ENCODE measurements at regions not wholly inside any gene's neighbourhood (a gene's known extent, or its start where the extent isn't known, plus 50 kb on each side); places are given as distances from the start of the nearest gene placed in this dataset.

GRCh38 chr11:110032259-110032658 is 60.9 kb upstream of the ZC3H12C start:
- Mint-ChIP-seq H3K4me3 (ENCODE audit: unreplicated experiment) (no peak overlapping the region), H3K27me3 (ENCODE audit: unreplicated experiment) (no peaks in the 10 kb centered on the region), H3K36me3 (ENCODE audit: unreplicated experiment) (no peaks in the 10 kb centered on the region), H3K27ac (ENCODE audit: unreplicated experiment) (no peak overlapping the region), H3K9me3 (ENCODE audit: unreplicated experiment) (no peaks in the 10 kb centered on the region), H3K4me1 (ENCODE audit: unreplicated experiment) (no peaks in the 10 kb centered on the region)
- DNase-seq (ENCODE audit: extremely low spot score, unreplicated experiment), result no peak
- no peak for TF ChIP-seq CTCF (IDR thresholded peaks at IDR 0.05)

GRCh38 chr11:110032957-110033570 is 60.1 kb upstream of the ZC3H12C start:
- H3K4me3 Mint-ChIP-seq (ENCODE audit: unreplicated experiment), result no peak overlapping the region
- no peaks in the 10 kb centered on the region for H3K36me3 Mint-ChIP-seq (ENCODE audit: unreplicated experiment)
- H3K9me3 Mint-ChIP-seq (ENCODE audit: unreplicated experiment), result no peaks in the 10 kb centered on the region
- no peaks in the 10 kb centered on the region for H3K4me1 Mint-ChIP-seq (ENCODE audit: unreplicated experiment)
- no peak for TF ChIP-seq CTCF (IDR thresholded peaks at IDR 0.05)
- no peak overlapping the region for H3K27ac Mint-ChIP-seq (ENCODE audit: unreplicated experiment)
- DNase-seq (ENCODE audit: extremely low spot score, unreplicated experiment), result no peak
- H3K27me3 Mint-ChIP-seq (ENCODE audit: unreplicated experiment), result no peaks in the 10 kb centered on the region

GRCh38 chr11:110034806-110035205 is 58.4 kb upstream of the ZC3H12C start:
- Mint-ChIP-seq H3K27ac (ENCODE audit: unreplicated experiment) (no peak overlapping the region), H3K9me3 (ENCODE audit: unreplicated experiment) (no peaks in the 10 kb centered on the region), H3K36me3 (ENCODE audit: unreplicated experiment) (no peaks in the 10 kb centered on the region), H3K27me3 (ENCODE audit: unreplicated experiment) (no peaks in the 10 kb centered on the region), H3K4me1 (ENCODE audit: unreplicated experiment) (no peaks in the 10 kb centered on the region), H3K4me3 (ENCODE audit: unreplicated experiment) (no peak overlapping the region)
- no peak for TF ChIP-seq CTCF (IDR thresholded peaks at IDR 0.05)
- no peak for DNase-seq (ENCODE audit: extremely low spot score, unreplicated experiment)

GRCh38 chr11:110035357-110035756 is 57.8 kb upstream of the ZC3H12C start:
- no peaks in the 10 kb centered on the region for H3K9me3 Mint-ChIP-seq (ENCODE audit: unreplicated experiment)
- no peak overlapping the region for H3K4me3 Mint-ChIP-seq (ENCODE audit: unreplicated experiment)
- no peaks in the 10 kb centered on the region for H3K36me3 Mint-ChIP-seq (ENCODE audit: unreplicated experiment)
- DNase-seq (ENCODE audit: extremely low spot score, unreplicated experiment), result no peak
- no peak for TF ChIP-seq CTCF (IDR thresholded peaks at IDR 0.05)
- H3K27me3 Mint-ChIP-seq (ENCODE audit: unreplicated experiment), result no peaks in the 10 kb centered on the region
- H3K4me1 Mint-ChIP-seq (ENCODE audit: unreplicated experiment), result no peaks in the 10 kb centered on the region
- H3K27ac Mint-ChIP-seq (ENCODE audit: unreplicated experiment), result no peak overlapping the region

GRCh38 chr11:110038201-110038600 is 55.0 kb upstream of the ZC3H12C start:
- Mint-ChIP-seq H3K9me3 (ENCODE audit: unreplicated experiment) (no peaks in the 10 kb centered on the region), H3K4me3 (ENCODE audit: unreplicated experiment) (no peak overlapping the region), H3K4me1 (ENCODE audit: unreplicated experiment) (no peaks in the 10 kb centered on the region), H3K36me3 (ENCODE audit: unreplicated experiment) (no peaks in the 10 kb centered on the region), H3K27me3 (ENCODE audit: unreplicated experiment) (no peaks in the 10 kb centered on the region), H3K27ac (ENCODE audit: unreplicated experiment) (no peak overlapping the region)
- DNase-seq (ENCODE audit: extremely low spot score, unreplicated experiment), result no peak
- no peak for TF ChIP-seq CTCF (IDR thresholded peaks at IDR 0.05)

Measured in osteocyte (in vitro differentiated cells).